SK-N-SH (cell line): ENCODE measurements at regions not wholly inside any gene's neighbourhood (a gene's known extent, or its start where the extent isn't known, plus 50 kb on each side); places are given as distances from the start of the nearest gene placed in this dataset.

Source experiments
- CTCF ChIA-PET: fragments of 300-600, 350-600 bp; formaldehyde crosslinking; extraction: SDS; loops from one replicate; lab custom pipeline; 2021; lab: Yijun Ruan, JAX
- POLR2A ChIA-PET: fragments of 350-600 bp; sonication (Branson Sonifier 250); formaldehyde crosslinking; extraction: SDS; loops from one replicate; lab custom pipeline; 2020; ENCODE audit warnings: antibody characterized with exemption, inconsistent platforms; lab: Yijun Ruan, JAX
- DNase-seq: peaks from one replicate; pipeline ENCODE4 v3.0.0; 2012
- H2AFZ ChIP-seq: fragments of 200-600 bp; sonication (generic); 2 replicates; pipeline ENCODE4 v1.8.1; 2016; ENCODE audit warnings: antibody characterized with exemption, mild to moderate bottlenecking, low read depth
- H3F3A ChIP-seq: fragments of 200-600 bp; sonication (generic); replicated peaks from 2 replicates; pipeline ENCODE3; 2016; ENCODE audit warnings: antibody characterized with exemption, mild to moderate bottlenecking; ENCODE audit not compliant: insufficient read depth
- H3K27ac ChIP-seq, 2 experiments: fragments of 200-500 bp in 1 of 2; fragments of 200-600 bp in 1 of 2; sonication (Bioruptor generic) in 1 of 2; sonication (generic), shearing (Covaris generic) in 1 of 2; 2 replicates each; pipeline versions ENCODE4 v1.5.1 to v1.6.1; 2014 to 2016; ENCODE audit warnings: low read depth in 2 of 2, inconsistent platforms in 1 of 2, low read length in 1 of 2, mild to moderate bottlenecking in 1 of 2, mixed read lengths in 1 of 2
- H3K27me3 ChIP-seq: fragments of 200-600 bp; sonication (generic), shearing (Covaris generic); 2 replicates; pipeline ENCODE4 v1.6.1; 2016; ENCODE audit warnings: mixed run types; ENCODE audit not compliant: insufficient read depth
- H3K36me3 ChIP-seq, 2 experiments: fragments of 200-500 bp in 1 of 2; fragments of 200-600 bp in 1 of 2; sonication (Bioruptor generic) in 1 of 2; sonication (generic) in 1 of 2; replicated peaks in 1 of 2; 2 replicates each; pipeline versions ENCODE3 to v1.5.1; 2014 to 2016; ENCODE audit warnings: low read length in 1 of 2, mild to moderate bottlenecking in 1 of 2; ENCODE audit not compliant: insufficient read depth in 2 of 2, control insufficient read depth in 1 of 2
- H3K4me1 ChIP-seq, 2 experiments: fragments of 200-500 bp in 1 of 2; fragments of 200-600 bp in 1 of 2; sonication (Bioruptor generic) in 1 of 2; sonication (generic), shearing (Covaris generic) in 1 of 2; 2 replicates each; pipeline versions ENCODE4 v1.5.1 to v1.6.1; 2014 to 2016; ENCODE audit warnings: low read depth in 1 of 2, low read length in 1 of 2, mixed run types in 1 of 2; ENCODE audit not compliant: insufficient read depth in 2 of 2, control insufficient read depth in 1 of 2
- H3K4me2 ChIP-seq: fragments of 200-600 bp; sonication (generic), shearing (Covaris generic); 2 replicates; pipeline ENCODE4 v1.6.1; 2017; ENCODE audit warnings: mixed run types
- H3K4me3 ChIP-seq, 2 experiments: fragments of 200-500 bp in 1 of 2; fragments of 200-600 bp in 1 of 2; sonication (Bioruptor generic) in 1 of 2; sonication (generic), shearing (Covaris generic) in 1 of 2; 2 replicates each; pipeline versions ENCODE4 v1.5.1 to v1.8.1; 2014 to 2016; ENCODE audit warnings: low read depth in 2 of 2, inconsistent platforms in 1 of 2, low read length in 1 of 2, mild to moderate bottlenecking in 1 of 2, mixed read lengths in 1 of 2, moderate library complexity in 1 of 2
- H3K79me2 ChIP-seq: fragments of 200-600 bp; sonication (generic); 2 replicates; pipeline ENCODE4 v1.8.1; 2017; ENCODE audit warnings: mild to moderate bottlenecking; ENCODE audit not compliant: insufficient read depth
- H3K9ac ChIP-seq: fragments of 200-600 bp; sonication (generic); 2 replicates; pipeline ENCODE4 v1.6.1; 2017; ENCODE audit warnings: mixed run types
- H3K9me2 ChIP-seq: fragments of 200-600 bp; sonication (generic); 2 replicates; pipeline ENCODE4 v1.6.1; 2017; ENCODE audit warnings: mixed run types
- H3K9me3 ChIP-seq: fragments of 200-600 bp; sonication (generic); 2 replicates; pipeline ENCODE4 v1.6.1; 2017; ENCODE audit warnings: mixed run types, mild to moderate bottlenecking, moderate library complexity
- H4K20me1 ChIP-seq: fragments of 200-600 bp; sonication (generic); 2 replicates; pipeline ENCODE4 v1.6.1; 2017; ENCODE audit warnings: mild to moderate bottlenecking, mixed run types; ENCODE audit not compliant: insufficient read depth
- CHD2 ChIP-seq: fragments of 150-350 bp; IDR thresholded peaks from 2 replicates; pipeline ENCODE4 v1.6.1; 2018; ENCODE audit warnings: low read length; ENCODE audit not compliant: partially characterized antibody
- ELF1 ChIP-seq: IDR thresholded peaks from 2 replicates; pipeline ENCODE4 v1.4.0; 2012
- EP300 ChIP-seq, 2 experiments: IDR thresholded peaks; 2 replicates each; pipeline versions ENCODE4 v1.4.0 to v1.6.1; 2012; ENCODE audit warnings: borderline replicate concordance in 1 of 2, low read depth in 1 of 2, low read length in 1 of 2
- EZH2phosphoT487 ChIP-seq: fragments of 200-600 bp; sonication (generic); IDR thresholded peaks from 2 replicates; pipeline ENCODE4 v1.6.1; 2017; ENCODE audit warnings: low read depth, mixed run types, mild to moderate bottlenecking, antibody characterized with exemption, moderate library complexity, borderline replicate concordance
- FOXJ3 ChIP-seq: sonication (generic); formaldehyde crosslinking; IDR thresholded peaks from 2 replicates; pipeline ENCODE4 v1.5.1; 2020; ENCODE audit warnings: mild to moderate bottlenecking, missing genetic modification reagents
- GATA2 ChIP-seq: sonication (generic); formaldehyde crosslinking; IDR thresholded peaks from 2 replicates; pipeline ENCODE4 v1.5.0; 2020; ENCODE audit warnings: mild to moderate bottlenecking, missing genetic modification reagents
- MEF2A ChIP-seq: IDR thresholded peaks from 2 replicates; pipeline ENCODE4 v1.4.0; 2012; ENCODE audit warnings: low read depth, borderline replicate concordance
- MXI1 ChIP-seq: IDR thresholded peaks from 2 replicates; pipeline ENCODE4 v1.6.1; 2012; ENCODE audit warnings: mild to moderate bottlenecking, low read depth, low read length, improper control_type of control experiment
- NFIC ChIP-seq: IDR thresholded peaks from 2 replicates; pipeline ENCODE4 v1.4.0; 2012; ENCODE audit warnings: borderline replicate concordance
- NRF1 ChIP-seq: IDR thresholded peaks from 2 replicates; pipeline ENCODE4 v1.6.1; 2012; ENCODE audit warnings: low read depth, mild to moderate bottlenecking, low read length
- RAD21 ChIP-seq: IDR thresholded peaks from 2 replicates; pipeline ENCODE4 v1.6.1; 2012; ENCODE audit warnings: mild to moderate bottlenecking, low read length
- RXRA ChIP-seq: IDR thresholded peaks from 2 replicates; pipeline ENCODE4 v1.4.0; 2012; ENCODE audit warnings: low read depth, mild to moderate bottlenecking, borderline replicate concordance
- TAF1 ChIP-seq: IDR thresholded peaks from 2 replicates; pipeline ENCODE4 v1.6.1; 2012; ENCODE audit warnings: low read depth, mild to moderate bottlenecking, low read length, moderate library complexity, borderline replicate concordance
- WGBS: methylation state at CpG from one replicate; pipeline ENCODE4 v1.1.6; 2017; ENCODE audit warnings: low lambda C conversion rate; 5-methylcytosine and 5-hydroxymethylcytosine counted together
- TF ChIP-seq, protein P1 (sequence below): fragments of 150-350 bp; IDR thresholded peaks from 2 replicates; pipeline ENCODE4 v1.6.1; 2017; ENCODE audit warnings: antibody characterized with exemption, low read length, low read depth, borderline replicate concordance
- TF ChIP-seq, protein P2 (sequence below): IDR thresholded peaks from 2 replicates; pipeline ENCODE4 v1.4.0; 2012; ENCODE audit warnings: low read depth, borderline replicate concordance
- TF ChIP-seq, protein P3 (sequence below): fragments of 200-600 bp; sonication (generic); IDR thresholded peaks from 2 replicates; pipeline ENCODE4 v1.6.1; 2017; ENCODE audit warnings: antibody characterized with exemption, mild to moderate bottlenecking, moderate library complexity
- TF ChIP-seq, protein P4 (sequence below): IDR thresholded peaks from 2 replicates; pipeline ENCODE4 v1.4.0; 2012; ENCODE audit warnings: low read depth, borderline replicate concordance

GRCh38 chr14:83575301-83575700 lies 1954.6 kb upstream of the FLRT2 start:
- WGBS = 19% methylated on average over 1 of the region's 1 CpG
- Histone ChIP-seq H3K27ac (no peak overlapping the region), H3K4me1 (no peaks in the 10 kb centered on the region), H3K27me3 (no peaks in the 10 kb centered on the region), H3K4me2 (no peak overlapping the region), H3K9ac (no peak overlapping the region), H4K20me1 (no peaks in the 10 kb centered on the region), H3K9me3 (no peaks in the 10 kb centered on the region), H3F3A (no peaks in the 10 kb centered on the region), H3K9me2 (no peaks in the 10 kb centered on the region), H3K36me3 (no peaks in the 10 kb centered on the region), H3K4me3 (no peak overlapping the region), H2AFZ (no peak overlapping the region), H3K79me2 (no peaks in the 10 kb centered on the region)
- TF ChIP-seq, protein P1, sequence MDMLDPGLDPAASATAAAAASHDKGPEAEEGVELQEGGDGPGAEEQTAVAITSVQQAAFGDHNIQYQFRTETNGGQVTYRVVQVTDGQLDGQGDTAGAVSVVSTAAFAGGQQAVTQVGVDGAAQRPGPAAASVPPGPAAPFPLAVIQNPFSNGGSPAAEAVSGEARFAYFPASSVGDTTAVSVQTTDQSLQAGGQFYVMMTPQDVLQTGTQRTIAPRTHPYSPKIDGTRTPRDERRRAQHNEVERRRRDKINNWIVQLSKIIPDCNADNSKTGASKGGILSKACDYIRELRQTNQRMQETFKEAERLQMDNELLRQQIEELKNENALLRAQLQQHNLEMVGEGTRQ = no peak
- TF ChIP-seq RAD21 (no peak), TAF1 (no peak), NFIC (no peak), RXRA (no peak), MEF2A (no peak)
- CTCF ChIA-PET = no interaction called here
- no peak for DNase-seq
- POLR2A ChIA-PET = no interaction called here

- Histone ChIP-seq H3K4me2 (no peak overlapping the region), H3K9ac (no peak overlapping the region), H2AFZ (no peak overlapping the region), H3F3A (no peaks in the 10 kb centered on the region), H3K9me3 (no peaks in the 10 kb centered on the region), H3K36me3 (no peaks in the 10 kb centered on the region), H3K27ac (no peak overlapping the region), H3K4me3 (no peak overlapping the region), H3K79me2 (no peaks in the 10 kb centered on the region), H4K20me1 (no peaks in the 10 kb centered on the region), H3K9me2 (no peaks in the 10 kb centered on the region), H3K4me1 (no peaks in the 10 kb centered on the region), H3K27me3 (no peaks in the 10 kb centered on the region)
- TF ChIP-seq ELF1 (no peak), RXRA (no peak), FOXJ3 (no peak), RAD21 (no peak), NFIC (no peak), EZH2phosphoT487 (no peak), CHD2 (no peak), NRF1 (no peak), EP300 (IDR thresholded peaks at IDR 0.05; ENCODE audit: borderline replicate concordance in 1 of 2, low read depth in 1 of 2, low read length in 1 of 2) (no peak), MXI1 (no peak), GATA2 (CRISPR knock-in tag) (no peak), MEF2A (no peak)
- TF ChIP-seq, protein P2, sequence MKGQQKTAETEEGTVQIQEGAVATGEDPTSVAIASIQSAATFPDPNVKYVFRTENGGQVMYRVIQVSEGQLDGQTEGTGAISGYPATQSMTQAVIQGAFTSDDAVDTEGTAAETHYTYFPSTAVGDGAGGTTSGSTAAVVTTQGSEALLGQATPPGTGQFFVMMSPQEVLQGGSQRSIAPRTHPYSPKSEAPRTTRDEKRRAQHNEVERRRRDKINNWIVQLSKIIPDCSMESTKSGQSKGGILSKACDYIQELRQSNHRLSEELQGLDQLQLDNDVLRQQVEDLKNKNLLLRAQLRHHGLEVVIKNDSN = no peak
- TF ChIP-seq, protein P1 = no peak
- TF ChIP-seq, protein P3, sequence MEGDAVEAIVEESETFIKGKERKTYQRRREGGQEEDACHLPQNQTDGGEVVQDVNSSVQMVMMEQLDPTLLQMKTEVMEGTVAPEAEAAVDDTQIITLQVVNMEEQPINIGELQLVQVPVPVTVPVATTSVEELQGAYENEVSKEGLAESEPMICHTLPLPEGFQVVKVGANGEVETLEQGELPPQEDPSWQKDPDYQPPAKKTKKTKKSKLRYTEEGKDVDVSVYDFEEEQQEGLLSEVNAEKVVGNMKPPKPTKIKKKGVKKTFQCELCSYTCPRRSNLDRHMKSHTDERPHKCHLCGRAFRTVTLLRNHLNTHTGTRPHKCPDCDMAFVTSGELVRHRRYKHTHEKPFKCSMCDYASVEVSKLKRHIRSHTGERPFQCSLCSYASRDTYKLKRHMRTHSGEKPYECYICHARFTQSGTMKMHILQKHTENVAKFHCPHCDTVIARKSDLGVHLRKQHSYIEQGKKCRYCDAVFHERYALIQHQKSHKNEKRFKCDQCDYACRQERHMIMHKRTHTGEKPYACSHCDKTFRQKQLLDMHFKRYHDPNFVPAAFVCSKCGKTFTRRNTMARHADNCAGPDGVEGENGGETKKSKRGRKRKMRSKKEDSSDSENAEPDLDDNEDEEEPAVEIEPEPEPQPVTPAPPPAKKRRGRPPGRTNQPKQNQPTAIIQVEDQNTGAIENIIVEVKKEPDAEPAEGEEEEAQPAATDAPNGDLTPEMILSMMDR = no peak
- TF ChIP-seq, protein P4, sequence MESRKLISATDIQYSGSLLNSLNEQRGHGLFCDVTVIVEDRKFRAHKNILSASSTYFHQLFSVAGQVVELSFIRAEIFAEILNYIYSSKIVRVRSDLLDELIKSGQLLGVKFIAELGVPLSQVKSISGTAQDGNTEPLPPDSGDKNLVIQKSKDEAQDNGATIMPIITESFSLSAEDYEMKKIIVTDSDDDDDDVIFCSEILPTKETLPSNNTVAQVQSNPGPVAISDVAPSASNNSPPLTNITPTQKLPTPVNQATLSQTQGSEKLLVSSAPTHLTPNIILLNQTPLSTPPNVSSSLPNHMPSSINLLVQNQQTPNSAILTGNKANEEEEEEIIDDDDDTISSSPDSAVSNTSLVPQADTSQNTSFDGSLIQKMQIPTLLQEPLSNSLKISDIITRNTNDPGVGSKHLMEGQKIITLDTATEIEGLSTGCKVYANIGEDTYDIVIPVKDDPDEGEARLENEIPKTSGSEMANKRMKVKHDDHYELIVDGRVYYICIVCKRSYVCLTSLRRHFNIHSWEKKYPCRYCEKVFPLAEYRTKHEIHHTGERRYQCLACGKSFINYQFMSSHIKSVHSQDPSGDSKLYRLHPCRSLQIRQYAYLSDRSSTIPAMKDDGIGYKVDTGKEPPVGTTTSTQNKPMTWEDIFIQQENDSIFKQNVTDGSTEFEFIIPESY = no peak
- DNase-seq = no peak
- CTCF ChIA-PET = no interaction called here
- POLR2A ChIA-PET = no interaction called here
Observed at GRCh38 chr14:83583201-83583600, 1946.7 kb upstream of the FLRT2 start.
